HEK293T (cell line): ENCODE measurements at regions not wholly inside any gene's neighbourhood (a gene's known extent, or its start where the extent isn't known, plus 50 kb on each side); places are given as distances from the start of the nearest gene placed in this dataset.
"Not testable (repeated sequence)": the region's sequence is repeated elsewhere in the genome, so short reads cannot be mapped to it uniquely, and the experiment has no call there.

Experiments used
- FOXA1 ChIP-seq: fragments of 450-650 bp; IDR thresholded peaks from 2 replicates; pipeline ENCODE4 v1.6.1; 2016; ENCODE audit warnings: mild to moderate bottlenecking
- FOXK2 ChIP-seq: fragments of 450-650 bp; IDR thresholded peaks from 2 replicates; pipeline ENCODE4 v1.6.1; 2016; ENCODE audit warnings: mild to moderate bottlenecking
- FOXM1 ChIP-seq: fragments of 450-650 bp; IDR thresholded peaks from 2 replicates; pipeline ENCODE4 v1.6.1; 2017; ENCODE audit warnings: mild to moderate bottlenecking, borderline replicate concordance
- HDGF ChIP-seq: fragments of 450-650 bp; IDR thresholded peaks from 2 replicates; pipeline ENCODE4 v1.6.1; 2017; ENCODE audit warnings: antibody characterized with exemption, borderline replicate concordance
- LEF1 ChIP-seq: fragments of 450-650 bp; IDR thresholded peaks from 2 replicates; pipeline ENCODE4 v1.6.1; 2017; ENCODE audit warnings: mild to moderate bottlenecking, borderline replicate concordance
- NFRKB ChIP-seq: fragments of 450-650 bp; IDR thresholded peaks from 2 replicates; pipeline ENCODE4 v1.6.1; 2016; ENCODE audit warnings: mild to moderate bottlenecking, moderate library complexity
- SP1 ChIP-seq: fragments of 450-650 bp; IDR thresholded peaks from 2 replicates; pipeline ENCODE4 v1.6.1; 2017
- SUZ12 ChIP-seq: fragments of 450-650 bp; IDR thresholded peaks from 2 replicates; pipeline ENCODE4 v1.6.1; 2016; ENCODE audit warnings: mild to moderate bottlenecking
- ZNF384 ChIP-seq: fragments of 450-650 bp; IDR thresholded peaks from 2 replicates; pipeline ENCODE4 v1.6.1; 2016

DNA sequence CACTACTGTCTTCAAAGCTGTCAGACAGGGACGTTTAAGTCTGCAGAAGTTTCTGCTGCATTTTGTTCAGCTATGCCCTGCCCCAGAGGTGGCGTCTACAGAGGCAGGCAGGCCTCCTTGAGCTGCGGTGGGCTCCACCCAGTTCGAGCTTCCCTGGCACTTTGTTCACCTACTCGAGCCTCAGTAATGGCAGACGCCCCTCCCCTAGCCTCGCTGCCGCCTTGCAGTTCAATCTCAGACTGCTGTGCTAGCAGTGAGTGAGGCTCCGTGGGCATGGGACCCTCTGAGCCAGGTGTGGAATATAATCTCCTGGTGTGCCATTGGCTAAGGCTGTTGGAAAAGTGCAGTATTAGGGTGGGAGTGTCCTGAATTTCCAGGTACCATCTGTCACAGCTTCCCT lies 433.5 kb upstream of the LMCD1 start:
- TF ChIP-seq FOXK2, LEF1, FOXA1, HDGF, SUZ12, ZNF384, NFRKB, FOXM1, SP1: not testable (repeated sequence)
